HepG2 (cell line): ENCODE measurements at regions not wholly inside any gene's neighbourhood (a gene's known extent, or its start where the extent isn't known, plus 50 kb on each side); places are given as distances from the start of the nearest gene placed in this dataset.

Experiments used
- ATAC-seq: fragments of 200-7000 bp; cut with Tn5 transposase; 3 replicates; pipeline ENCODE4 v1.9.1; 2020; ENCODE audit warnings: mild to moderate bottlenecking, moderate library complexity
- BruUV-seq: library from RNA; stranded (reverse); fragments of 400-500 nt; replicated peaks from 2 replicates; lab custom pipeline; 2021; lab: Mats Ljungman, UMichigan
- CTCF ChIA-PET: fragments of 300-600 bp; formaldehyde crosslinking; extraction: SDS; loops from one replicate; lab custom pipeline; 2021; ENCODE audit warnings: low total read pairs, inconsistent platforms, low intra/inter-chr PET ratio; lab: Yijun Ruan, JAX
- POLR2A ChIA-PET: fragments of 350-600 bp; sonication (Branson Sonifier 250); formaldehyde crosslinking; loops from one replicate; lab custom pipeline; 2020; ENCODE audit warnings: antibody characterized with exemption, inconsistent platforms; lab: Yijun Ruan, JAX
- DNase-seq: peaks from one replicate; pipeline ENCODE4 v3.0.0-alpha.2; 2015; ENCODE audit warnings: low spot score
- FAIRE-seq: peaks from 3 replicates; lab custom pipeline; 2011; peaks lifted over from hg19 to GRCh38; lab: Jason Lieb, UNC
- H2AFZ ChIP-seq: one replicate; pipeline ENCODE4 v1.6.1; 2011; ENCODE audit warnings: low read length, inconsistent platforms
- H3K27ac ChIP-seq: fragments of 300-600 bp; 3 replicates; pipeline ENCODE4 v1.8.0; 2011; ENCODE audit warnings: mixed run types, mild to moderate bottlenecking, mixed read lengths, low read length, inconsistent platforms; ENCODE audit not compliant: insufficient read depth; ENCODE audit errors: extremely low read length
- H3K27me3 ChIP-seq, 2 experiments: fragments of 200-600 bp in 1 of 2; 2 replicates in 1 of 2; 3 replicates in 1 of 2; pipeline versions ENCODE4 v1.6.0 to v1.8.0; 2011; ENCODE audit warnings: low read length in 2 of 2, mild to moderate bottlenecking in 2 of 2, moderate library complexity in 2 of 2, inconsistent platforms in 1 of 2; ENCODE audit not compliant: insufficient read depth in 2 of 2, control insufficient read depth in 1 of 2
- H3K36me3 ChIP-seq, 2 experiments: fragments of 200-600 bp in 1 of 2; replicated peaks in 1 of 2; 2 replicates in 1 of 2; 3 replicates in 1 of 2; pipeline versions ENCODE4 v1.5.1 to v1.8.0; 2011; ENCODE audit warnings: low read length in 2 of 2, inconsistent platforms in 1 of 2; ENCODE audit not compliant: insufficient read depth in 2 of 2, control insufficient read depth in 1 of 2
- H3K4me1 ChIP-seq: 2 replicates; pipeline ENCODE4 v1.5.1; 2012; ENCODE audit warnings: low read length, inconsistent platforms; ENCODE audit not compliant: insufficient read depth
- H3K4me2 ChIP-seq: 2 replicates; pipeline ENCODE4 v1.6.0; 2011; ENCODE audit warnings: low read depth, low read length, inconsistent platforms
- H3K4me3 ChIP-seq, 3 experiments: fragments of 200-600 bp in 1 of 3; sonication (generic), shearing (Covaris generic) in 1 of 3; replicated peaks in 1 of 3; 2 replicates each; pipeline ENCODE4 v1.5.1; 2011 to 2016; ENCODE audit warnings: low read length in 3 of 3, inconsistent platforms in 2 of 3, low read depth in 2 of 3, mild to moderate bottlenecking in 2 of 3, control low read depth in 1 of 3, mixed read lengths in 1 of 3; ENCODE audit not compliant: insufficient read depth in 1 of 3
- H3K79me2 ChIP-seq: one replicate; pipeline ENCODE4 v1.6.1; 2011; ENCODE audit warnings: low read length, inconsistent platforms; ENCODE audit not compliant: insufficient read depth
- H3K9ac ChIP-seq: 2 replicates; pipeline ENCODE4 v1.6.0; 2011; ENCODE audit warnings: mild to moderate bottlenecking, low read depth, low read length, inconsistent platforms; ENCODE audit not compliant: insufficient read depth
- H3K9me3 ChIP-seq: 2 replicates; pipeline ENCODE4 v1.5.1; 2012; ENCODE audit warnings: mild to moderate bottlenecking, low read length
- H4K20me1 ChIP-seq: 2 replicates; pipeline ENCODE4 v1.6.0; 2011; ENCODE audit warnings: inconsistent platforms, mild to moderate bottlenecking, low read length, moderate library complexity; ENCODE audit not compliant: insufficient read depth
- ARNT2 ChIP-seq: sonication (generic); formaldehyde crosslinking; IDR thresholded peaks from 2 replicates; pipeline ENCODE4 v1.8.0; 2022; ENCODE audit warnings: mild to moderate bottlenecking, low read depth, missing genetic modification reagents, moderate library complexity
- ATAD3A ChIP-seq: sonication (generic); formaldehyde crosslinking; IDR thresholded peaks from 2 replicates; pipeline ENCODE4 v1.4.0; 2020; ENCODE audit warnings: missing genetic modification reagents
- CEBPG ChIP-seq: IDR thresholded peaks from 2 replicates; pipeline ENCODE4 v1.6.1; 2016
- ETV6 ChIP-seq: sonication (generic); formaldehyde crosslinking; conservative IDR thresholded peaks from 2 replicates; pipeline ENCODE4 v1.4.0; 2020; ENCODE audit warnings: missing genetic modification reagents
- FOSL2 ChIP-seq: sonication (generic); formaldehyde crosslinking; IDR thresholded peaks from 2 replicates; pipeline ENCODE4 v1.4.0; 2020; ENCODE audit warnings: missing genetic modification reagents
- HDAC1 ChIP-seq: sonication (generic); formaldehyde crosslinking; IDR thresholded peaks from 2 replicates; pipeline ENCODE4 v1.5.1; 2020; ENCODE audit warnings: mild to moderate bottlenecking, missing genetic modification reagents
- HDAC6 ChIP-seq: fragments of 200-600 bp; sonication (generic); IDR thresholded peaks from 2 replicates; pipeline ENCODE4 v1.7.0; 2017; ENCODE audit warnings: mild to moderate bottlenecking, antibody characterized with exemption, low read length, low read depth
- HES4 ChIP-seq: sonication (generic); formaldehyde crosslinking; IDR thresholded peaks from 2 replicates; pipeline ENCODE4 v1.9.0; 2021; ENCODE audit warnings: mild to moderate bottlenecking, missing genetic modification reagents, borderline replicate concordance
- HOXA3 ChIP-seq: sonication (generic); formaldehyde crosslinking; IDR thresholded peaks from 2 replicates; pipeline ENCODE4 v1.5.0; 2020; ENCODE audit warnings: missing genetic modification reagents
- KMT2B ChIP-seq: IDR thresholded peaks from 2 replicates; pipeline ENCODE4 v1.6.1; 2016; ENCODE audit warnings: missing genetic modification reagents, missing compliant biosample characterization
- TOPORS ChIP-seq: sonication (generic); formaldehyde crosslinking; IDR thresholded peaks from 2 replicates; pipeline ENCODE4 v1.8.0; 2023; ENCODE audit warnings: mild to moderate bottlenecking, missing genetic modification reagents
- WIZ ChIP-seq: sonication (generic); formaldehyde crosslinking; IDR thresholded peaks from 2 replicates; pipeline ENCODE4 v1.5.1; 2020; ENCODE audit warnings: mild to moderate bottlenecking, missing genetic modification reagents
- ZMAT5 ChIP-seq: sonication (generic); formaldehyde crosslinking; IDR thresholded peaks from 2 replicates; pipeline ENCODE4 v1.5.0; 2020; ENCODE audit warnings: mild to moderate bottlenecking, low read depth, missing genetic modification reagents, borderline replicate concordance
- ZNF10 ChIP-seq: sonication (generic); formaldehyde crosslinking; IDR thresholded peaks from 2 replicates; pipeline ENCODE4 v1.4.0; 2020; ENCODE audit warnings: mild to moderate bottlenecking, low read depth, missing genetic modification reagents, borderline replicate concordance
- ZNF138 ChIP-seq: sonication (generic); formaldehyde crosslinking; IDR thresholded peaks from 2 replicates; pipeline ENCODE4 v1.5.0; 2020; ENCODE audit warnings: mild to moderate bottlenecking, low read depth, missing genetic modification reagents
- ZNF205 ChIP-seq: IDR thresholded peaks from 2 replicates; pipeline ENCODE4 v1.6.1; 2018; ENCODE audit warnings: missing biosample characterization, missing genetic modification reagents
- ZNF230 ChIP-seq: sonication (generic); formaldehyde crosslinking; IDR thresholded peaks from 2 replicates; pipeline ENCODE4 v1.4.0; 2020; ENCODE audit warnings: mild to moderate bottlenecking, missing genetic modification reagents
- ZNF430 ChIP-seq: sonication (generic); formaldehyde crosslinking; IDR thresholded peaks from 2 replicates; pipeline ENCODE4 v1.9.0; 2021; ENCODE audit warnings: mild to moderate bottlenecking, missing genetic modification reagents
- in situ Hi-C: cut with HindIII; loops from 2 replicates; pipeline ENCODE4 v1.10.0; 2017; ENCODE audit warnings: low pct_unique_long_range_greater_than_20kb; ENCODE audit not compliant: extremely low pct_ligation_motif_present
- intact Hi-C: fragments of 100-400 bp; cut with micrococcal nuclease; formaldehyde crosslinking; loops from one replicate; pipeline ENCODE4 v1.10.0; 2022; ENCODE audit not compliant: unreplicated experiment
- TF ChIP-seq, protein P1 (sequence below): sonication (generic); formaldehyde crosslinking; IDR thresholded peaks from 2 replicates; pipeline ENCODE4 v1.4.0; 2020; ENCODE audit warnings: missing genetic modification reagents, mild to moderate bottlenecking, borderline replicate concordance

- Histone ChIP-seq H3K9me3 (peaks cover 43% of the 10 kb centered on the region), H3K36me3 (no peaks in the 10 kb centered on the region), H3K27ac (no peak overlapping the region), H4K20me1 (no peaks in the 10 kb centered on the region), H3K4me3 (no peak overlapping the region), H3K79me2 (no peaks in the 10 kb centered on the region), H3K9ac (no peak overlapping the region)
- intact Hi-C loops = no loop called here
- DNase-seq = no peak
- no TSS peak for BruUV-seq
- ChIA-PET CTCF (no interaction called here), POLR2A (no interaction called here)
- no peak for ATAC-seq
- TF ChIP-seq HDAC6 = no peak
- no peak for TF ChIP-seq HDAC1 (CRISPR knock-in tag)
- TF ChIP-seq ZMAT5 (CRISPR knock-in tag) = no peak
- TF ChIP-seq WIZ (CRISPR knock-in tag) = no peak
- no peak for TF ChIP-seq HES4 (CRISPR knock-in tag)
- TF ChIP-seq ETV6 = no peak
- TF ChIP-seq CEBPG = no peak
- no peak for TF ChIP-seq ZNF138 (CRISPR knock-in tag)
- no peak for TF ChIP-seq ZNF430 (CRISPR knock-in tag)
- TF ChIP-seq HOXA3 (CRISPR knock-in tag) = no peak
- TF ChIP-seq KMT2B (CRISPR knock-in tag) = no peak
- no peak for TF ChIP-seq ZNF10 (CRISPR knock-in tag)
- TF ChIP-seq ZNF230 (CRISPR knock-in tag) = no peak
- no peak for TF ChIP-seq ARNT2 (CRISPR knock-in tag)
- TF ChIP-seq ATAD3A (CRISPR knock-in tag) = no peak
- no peak for TF ChIP-seq TOPORS
- no peak for TF ChIP-seq FOSL2 (CRISPR knock-in tag)
- TF ChIP-seq ZNF205 = no peak
- TF ChIP-seq, protein P1, sequence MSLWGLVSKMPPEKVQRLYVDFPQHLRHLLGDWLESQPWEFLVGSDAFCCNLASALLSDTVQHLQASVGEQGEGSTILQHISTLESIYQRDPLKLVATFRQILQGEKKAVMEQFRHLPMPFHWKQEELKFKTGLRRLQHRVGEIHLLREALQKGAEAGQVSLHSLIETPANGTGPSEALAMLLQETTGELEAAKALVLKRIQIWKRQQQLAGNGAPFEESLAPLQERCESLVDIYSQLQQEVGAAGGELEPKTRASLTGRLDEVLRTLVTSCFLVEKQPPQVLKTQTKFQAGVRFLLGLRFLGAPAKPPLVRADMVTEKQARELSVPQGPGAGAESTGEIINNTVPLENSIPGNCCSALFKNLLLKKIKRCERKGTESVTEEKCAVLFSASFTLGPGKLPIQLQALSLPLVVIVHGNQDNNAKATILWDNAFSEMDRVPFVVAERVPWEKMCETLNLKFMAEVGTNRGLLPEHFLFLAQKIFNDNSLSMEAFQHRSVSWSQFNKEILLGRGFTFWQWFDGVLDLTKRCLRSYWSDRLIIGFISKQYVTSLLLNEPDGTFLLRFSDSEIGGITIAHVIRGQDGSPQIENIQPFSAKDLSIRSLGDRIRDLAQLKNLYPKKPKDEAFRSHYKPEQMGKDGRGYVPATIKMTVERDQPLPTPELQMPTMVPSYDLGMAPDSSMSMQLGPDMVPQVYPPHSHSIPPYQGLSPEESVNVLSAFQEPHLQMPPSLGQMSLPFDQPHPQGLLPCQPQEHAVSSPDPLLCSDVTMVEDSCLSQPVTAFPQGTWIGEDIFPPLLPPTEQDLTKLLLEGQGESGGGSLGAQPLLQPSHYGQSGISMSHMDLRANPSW (CRISPR knock-in tag) = no peak
- TF ChIP-seq, all 625 proteins: peak for 0
- H2AFZ ChIP-seq = no peak overlapping the region
- H3K4me2 ChIP-seq = no peak overlapping the region
- no peaks in the 10 kb centered on the region for H3K4me1 ChIP-seq
- in situ Hi-C loops = no loop called here
- no peaks in the 10 kb centered on the region for H3K27me3 ChIP-seq
- FAIRE-seq = no peak
Observed at GRCh38 chr13:104766319-104766718, 1700.1 kb upstream of the SLC10A2 start.
